ENCODE measurements at regions not wholly inside any gene's neighbourhood (a gene's known extent, or its start where the extent isn't known, plus 50 kb on each side); places are given as distances from the start of the nearest gene placed in this dataset.

DNA sequence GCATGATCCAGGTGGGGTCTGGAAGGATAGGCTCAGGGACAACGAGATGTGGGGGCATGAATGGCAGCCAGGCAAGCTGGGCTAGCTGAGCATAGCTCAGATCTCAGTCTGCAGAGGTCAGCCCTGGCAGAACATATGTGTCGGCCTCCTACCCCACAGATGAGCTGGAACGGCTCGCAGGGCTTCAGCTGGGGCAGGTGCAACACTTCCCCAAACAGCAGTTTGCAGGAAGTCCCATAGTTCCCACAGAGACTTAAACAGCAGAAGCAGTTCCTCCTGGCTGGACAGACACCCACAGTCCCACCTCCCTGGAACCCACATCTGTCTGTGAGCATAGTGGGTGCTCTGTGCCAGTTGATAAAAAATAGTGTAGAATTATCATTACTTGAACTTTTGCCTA is 404.6 kb downstream of the GADD45G start:
- TF ChIP-seq ZNF114 (tag by site-specific recombination; IDR thresholded peaks at IDR 0.05) (no peak), ZNF600 (tag by site-specific recombination; IDR thresholded peaks at IDR 0.05) (no peak), ZNF776 (tag by site-specific recombination; IDR thresholded peaks at IDR 0.05; ENCODE audit: borderline replicate concordance) (no peak), SETDB1 (IDR thresholded peaks at IDR 0.05; ENCODE audit: insufficient read length, low read length) (no peak), ZBTB8A (tag by site-specific recombination; IDR thresholded peaks at IDR 0.05) (no peak), ZNF843 (tag by site-specific recombination; IDR thresholded peaks at IDR 0.05) (no peak)
- TF ChIP-seq, protein P1, sequence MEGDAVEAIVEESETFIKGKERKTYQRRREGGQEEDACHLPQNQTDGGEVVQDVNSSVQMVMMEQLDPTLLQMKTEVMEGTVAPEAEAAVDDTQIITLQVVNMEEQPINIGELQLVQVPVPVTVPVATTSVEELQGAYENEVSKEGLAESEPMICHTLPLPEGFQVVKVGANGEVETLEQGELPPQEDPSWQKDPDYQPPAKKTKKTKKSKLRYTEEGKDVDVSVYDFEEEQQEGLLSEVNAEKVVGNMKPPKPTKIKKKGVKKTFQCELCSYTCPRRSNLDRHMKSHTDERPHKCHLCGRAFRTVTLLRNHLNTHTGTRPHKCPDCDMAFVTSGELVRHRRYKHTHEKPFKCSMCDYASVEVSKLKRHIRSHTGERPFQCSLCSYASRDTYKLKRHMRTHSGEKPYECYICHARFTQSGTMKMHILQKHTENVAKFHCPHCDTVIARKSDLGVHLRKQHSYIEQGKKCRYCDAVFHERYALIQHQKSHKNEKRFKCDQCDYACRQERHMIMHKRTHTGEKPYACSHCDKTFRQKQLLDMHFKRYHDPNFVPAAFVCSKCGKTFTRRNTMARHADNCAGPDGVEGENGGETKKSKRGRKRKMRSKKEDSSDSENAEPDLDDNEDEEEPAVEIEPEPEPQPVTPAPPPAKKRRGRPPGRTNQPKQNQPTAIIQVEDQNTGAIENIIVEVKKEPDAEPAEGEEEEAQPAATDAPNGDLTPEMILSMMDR (tag by site-specific recombination; IDR thresholded peaks at IDR 0.05) = no peak
- TF ChIP-seq, protein P2, sequence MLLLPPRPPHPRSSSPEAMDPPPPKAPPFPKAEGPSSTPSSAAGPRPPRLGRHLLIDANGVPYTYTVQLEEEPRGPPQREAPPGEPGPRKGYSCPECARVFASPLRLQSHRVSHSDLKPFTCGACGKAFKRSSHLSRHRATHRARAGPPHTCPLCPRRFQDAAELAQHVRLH (tag by site-specific recombination; IDR thresholded peaks at IDR 0.05) = no peak
- TF ChIP-seq, protein P3, sequence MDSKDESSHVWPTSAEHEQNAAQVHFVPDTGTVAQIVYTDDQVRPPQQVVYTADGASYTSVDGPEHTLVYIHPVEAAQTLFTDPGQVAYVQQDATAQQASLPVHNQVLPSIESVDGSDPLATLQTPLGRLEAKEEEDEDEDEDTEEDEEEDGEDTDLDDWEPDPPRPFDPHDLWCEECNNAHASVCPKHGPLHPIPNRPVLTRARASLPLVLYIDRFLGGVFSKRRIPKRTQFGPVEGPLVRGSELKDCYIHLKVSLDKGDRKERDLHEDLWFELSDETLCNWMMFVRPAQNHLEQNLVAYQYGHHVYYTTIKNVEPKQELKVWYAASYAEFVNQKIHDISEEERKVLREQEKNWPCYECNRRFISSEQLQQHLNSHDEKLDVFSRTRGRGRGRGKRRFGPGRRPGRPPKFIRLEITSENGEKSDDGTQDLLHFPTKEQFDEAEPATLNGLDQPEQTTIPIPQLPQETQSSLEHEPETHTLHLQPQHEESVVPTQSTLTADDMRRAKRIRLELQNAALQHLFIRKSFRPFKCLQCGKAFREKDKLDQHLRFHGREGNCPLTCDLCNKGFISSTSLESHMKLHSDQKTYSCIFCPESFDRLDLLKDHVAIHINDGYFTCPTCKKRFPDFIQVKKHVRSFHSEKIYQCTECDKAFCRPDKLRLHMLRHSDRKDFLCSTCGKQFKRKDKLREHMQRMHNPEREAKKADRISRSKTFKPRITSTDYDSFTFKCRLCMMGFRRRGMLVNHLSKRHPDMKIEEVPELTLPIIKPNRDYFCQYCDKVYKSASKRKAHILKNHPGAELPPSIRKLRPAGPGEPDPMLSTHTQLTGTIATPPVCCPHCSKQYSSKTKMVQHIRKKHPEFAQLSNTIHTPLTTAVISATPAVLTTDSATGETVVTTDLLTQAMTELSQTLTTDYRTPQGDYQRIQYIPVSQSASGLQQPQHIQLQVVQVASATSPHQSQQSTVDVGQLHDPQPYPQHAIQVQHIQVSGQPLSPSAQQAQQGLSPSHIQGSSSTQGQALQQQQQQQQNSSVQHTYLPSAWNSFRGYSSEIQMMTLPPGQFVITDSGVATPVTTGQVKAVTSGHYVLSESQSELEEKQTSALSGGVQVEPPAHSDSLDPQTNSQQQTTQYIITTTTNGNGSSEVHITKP (tag by site-specific recombination; IDR thresholded peaks at IDR 0.05) = no peak
